Daoy (cell line): ENCODE measurements at regions not wholly inside any gene's neighbourhood (a gene's known extent, or its start where the extent isn't known, plus 50 kb on each side); places are given as distances from the start of the nearest gene placed in this dataset.

Experiments used
- DNase-seq: peaks from one replicate; pipeline ENCODE4 v3.0.0-alpha.2; 2015; ENCODE audit warnings: low read depth

GRCh38 chrX:113058634-113059033 lies 218.0 kb upstream of the AMOT start:
- DNase-seq = no peak

- DNase-seq = no peak
Measured at GRCh38 chrX:113048896-113049295, 208.3 kb upstream of the AMOT start.

GRCh38 chrX:113048480-113048879 lies 207.8 kb upstream of the AMOT start:
- DNase-seq = no peak

GRCh38 chrX:113033966-113034680 lies 193.5 kb upstream of the AMOT start:
- no peak for DNase-seq

GRCh38 chrX:113019958-113020357 lies 179.3 kb upstream of the AMOT start:
- no peak for DNase-seq

GRCh38 chrX:113009837-113010236 lies 169.2 kb upstream of the AMOT start:
- no peak for DNase-seq

GRCh38 chrX:113009029-113009428 lies 168.4 kb upstream of the AMOT start:
- no peak for DNase-seq

GRCh38 chrX:113001836-113002235 lies 161.2 kb upstream of the AMOT start:
- DNase-seq = no peak

- no peak for DNase-seq
Measured at GRCh38 chrX:112997991-112998390, 157.4 kb upstream of the AMOT start.

- DNase-seq = no peak
Measured at GRCh38 chrX:112991801-112992200, 151.2 kb upstream of the AMOT start.

- DNase-seq = no peak
Measured at GRCh38 chrX:112979879-112980278, 139.2 kb upstream of the AMOT start.

- DNase-seq = no peak
Measured at GRCh38 chrX:112968351-112969133, 127.9 kb upstream of the AMOT start.

GRCh38 chrX:112967903-112968302 lies 127.3 kb upstream of the AMOT start:
- DNase-seq = no peak

GRCh38 chrX:112967341-112967740 lies 126.7 kb upstream of the AMOT start:
- DNase-seq = no peak

GRCh38 chrX:112961981-112962380 lies 121.3 kb upstream of the AMOT start:
- no peak for DNase-seq

- DNase-seq = no peak
Measured at GRCh38 chrX:112947981-112948615, 107.5 kb upstream of the AMOT start.

- no peak for DNase-seq
Measured at GRCh38 chrX:112946227-112946626, 105.6 kb upstream of the AMOT start.

- no peak for DNase-seq
Measured at GRCh38 chrX:112945826-112946225, 105.2 kb upstream of the AMOT start.

- DNase-seq = no peak
Measured at GRCh38 chrX:112941209-112941837, 100.7 kb upstream of the AMOT start.

- DNase-seq = no peak
Measured at GRCh38 chrX:112935029-112935428, 94.4 kb upstream of the AMOT start.

- DNase-seq = no peak
Measured at GRCh38 chrX:112931900-112932299, 91.3 kb upstream of the AMOT start.

- DNase-seq = no peak
Measured at GRCh38 chrX:112931478-112931877, 90.8 kb upstream of the AMOT start.
